HCT116 (cell line): ENCODE measurements at regions not wholly inside any gene's neighbourhood (a gene's known extent, or its start where the extent isn't known, plus 50 kb on each side); places are given as distances from the start of the nearest gene placed in this dataset.

Experiments
- ATAC-seq: fragments of 200-7000 bp; cut with Tn5 transposase; 2 replicates; pipeline ENCODE4 v1.9.1; 2020; ENCODE audit warnings: mild to moderate bottlenecking, moderate library complexity
- BruUV-seq: library from RNA; stranded (reverse); fragments of 400-500 nt; replicated peaks from 2 replicates; lab custom pipeline; 2021; lab: Mats Ljungman, UMichigan
- CTCF ChIA-PET: fragments of 300-600 bp; sonication (Branson Sonifier 250); formaldehyde crosslinking; loops from one replicate; lab custom pipeline; 2021; ENCODE audit warnings: antibody characterized with exemption; lab: Charles Lee
- POLR2A ChIA-PET: fragments of 300-600, 350-600 bp; sonication (Branson Sonifier 250); formaldehyde crosslinking; loops from one replicate; lab custom pipeline; 2021; ENCODE audit warnings: antibody characterized with exemption; lab: Charles Lee
- RAD21 ChIA-PET, 2 experiments: fragments of 300-600 bp; sonication (Branson Sonifier 250); formaldehyde crosslinking; loops; one replicate each; lab custom pipeline; 2023; ENCODE audit warnings: low total read pairs in 2 of 2; ENCODE audit not compliant: uncharacterized antibody in 2 of 2, unreplicated experiment in 2 of 2, low non-redundant PET in 1 of 2; lab: Charles Lee
- DNase-seq: peaks from one replicate; pipeline ENCODE4 v3.0.0-alpha.2; 2010; ENCODE audit warnings: low read depth, low spot score
- H2AFZ ChIP-seq: fragments of 200-600 bp; shearing (Covaris generic), sonication (generic); 2 replicates; pipeline ENCODE4 v1.6.1; 2017; ENCODE audit warnings: low read depth, mixed run types, mixed read lengths, antibody characterized with exemption, low read length; ENCODE audit not compliant: poor library complexity, severe bottlenecking
- H3K27ac ChIP-seq: 2 replicates; pipeline ENCODE4 v1.5.1; 2012; ENCODE audit warnings: low read depth, low read length
- H3K27me3 ChIP-seq: fragments of 200-600 bp; sonication (generic); 2 replicates; pipeline ENCODE4 v1.6.1; 2016; ENCODE audit warnings: mixed run types, low read length, mixed read lengths; ENCODE audit not compliant: insufficient read depth
- H3K36me3 ChIP-seq, 2 experiments: fragments of 200-500 bp in 1 of 2; fragments of 200-600 bp in 1 of 2; sonication (Bioruptor generic) in 1 of 2; sonication (generic) in 1 of 2; 2 replicates each; pipeline versions ENCODE4 v1.5.1 to v1.6.1; 2014 to 2016; ENCODE audit warnings: low read length in 2 of 2, inconsistent platforms in 1 of 2, mixed read lengths in 1 of 2, mixed run types in 1 of 2; ENCODE audit not compliant: insufficient read depth in 2 of 2, control insufficient read depth in 1 of 2
- H3K4me1 ChIP-seq, 2 experiments: fragments of 200-600 bp in 1 of 2; sonication (generic) in 1 of 2; 2 replicates each; pipeline versions ENCODE4 v1.5.1 to v1.6.1; 2012 to 2017; ENCODE audit warnings: low read length in 2 of 2, inconsistent platforms in 1 of 2, mild to moderate bottlenecking in 1 of 2, mixed read lengths in 1 of 2, mixed run types in 1 of 2, moderate library complexity in 1 of 2; ENCODE audit not compliant: insufficient read depth in 2 of 2, control insufficient read depth in 1 of 2
- H3K4me2 ChIP-seq: fragments of 200-600 bp; sonication (generic); 2 replicates; pipeline ENCODE4 v1.6.1; 2017; ENCODE audit warnings: mixed run types, low read length, mixed read lengths
- H3K4me3 ChIP-seq, 2 experiments: fragments of 200-600 bp in 1 of 2; sonication (generic) in 1 of 2; replicated peaks in 1 of 2; 2 replicates each; pipeline ENCODE4 v1.5.1; 2011 to 2016; ENCODE audit warnings: low read length in 2 of 2, control low read depth in 1 of 2, low read depth in 1 of 2, mild to moderate bottlenecking in 1 of 2, mixed read lengths in 1 of 2, mixed run types in 1 of 2
- H3K79me2 ChIP-seq: fragments of 200-600 bp; sonication (generic); 2 replicates; pipeline ENCODE4 v1.6.1; 2017; ENCODE audit warnings: mild to moderate bottlenecking, mixed run types, low read length, moderate library complexity, mixed read lengths; ENCODE audit not compliant: insufficient read depth
- H3K9ac ChIP-seq: fragments of 200-600 bp; sonication (generic); 2 replicates; pipeline ENCODE4 v1.6.1; 2016; ENCODE audit warnings: low read length, mixed read lengths
- H3K9me2 ChIP-seq: fragments of 200-600 bp; sonication (generic), shearing (Covaris generic); 2 replicates; pipeline ENCODE4 v1.6.1; 2017; ENCODE audit warnings: mixed run types, mild to moderate bottlenecking, moderate library complexity; ENCODE audit not compliant: insufficient read depth
- H3K9me3 ChIP-seq, 2 experiments: fragments of 200-500 bp in 1 of 2; fragments of 200-600 bp in 1 of 2; sonication (Bioruptor generic) in 1 of 2; sonication (generic) in 1 of 2; 2 replicates each; pipeline ENCODE4 v1.6.1; 2014 to 2017; ENCODE audit warnings: low read length in 2 of 2, mixed read lengths in 2 of 2, inconsistent platforms in 1 of 2, low read depth in 1 of 2, mild to moderate bottlenecking in 1 of 2, mixed run types in 1 of 2, moderate library complexity in 1 of 2; ENCODE audit not compliant: control insufficient read depth in 1 of 2, insufficient read depth in 1 of 2
- H4K20me1 ChIP-seq: fragments of 200-600 bp; sonication (generic), shearing (Covaris generic); 2 replicates; pipeline ENCODE4 v1.6.1; 2017; ENCODE audit warnings: mixed run types, mild to moderate bottlenecking, moderate library complexity; ENCODE audit not compliant: insufficient read depth
- ATF3 ChIP-seq: IDR thresholded peaks from 2 replicates; pipeline ENCODE4 v1.6.1; 2012
- CBX3 ChIP-seq: IDR thresholded peaks from 2 replicates; pipeline ENCODE4 v1.6.1; 2012; ENCODE audit warnings: low read depth
- CEBPB ChIP-seq: IDR thresholded peaks from 2 replicates; pipeline ENCODE4 v1.6.1; 2012; ENCODE audit warnings: low read depth
- EGR1 ChIP-seq: IDR thresholded peaks from 2 replicates; pipeline ENCODE4 v1.6.1; 2012; ENCODE audit warnings: low read depth
- ELF1 ChIP-seq: IDR thresholded peaks from 2 replicates; pipeline ENCODE4 v1.6.1; 2012; ENCODE audit warnings: low read depth, borderline replicate concordance
- EZH2 ChIP-seq: fragments of 200-600 bp; sonication (generic); IDR thresholded peaks from 2 replicates; pipeline ENCODE4 v1.6.1; 2017; ENCODE audit warnings: antibody characterized with exemption, mixed run types
- EZH2phosphoT487 ChIP-seq: fragments of 200-600 bp; IDR thresholded peaks from 2 replicates; pipeline ENCODE4 v1.6.1; 2018; ENCODE audit warnings: antibody characterized with exemption, borderline replicate concordance
- FOSL1 ChIP-seq: IDR thresholded peaks from 2 replicates; pipeline ENCODE4 v1.6.1; 2012; ENCODE audit warnings: low read depth
- JUND ChIP-seq: IDR thresholded peaks from 2 replicates; pipeline ENCODE4 v1.6.1; 2012
- POLR2A ChIP-seq: IDR thresholded peaks from 2 replicates; pipeline ENCODE4 v1.7.0; 2011; ENCODE audit warnings: borderline replicate concordance; ENCODE audit not compliant: insufficient read depth, insufficient read length; ENCODE audit errors: extremely low read depth
- POLR2AphosphoS5 ChIP-seq: IDR thresholded peaks from 2 replicates; pipeline ENCODE4 v1.6.1; 2011; ENCODE audit warnings: mild to moderate bottlenecking, low read depth, low read length, moderate library complexity
- RAD21 ChIP-seq: IDR thresholded peaks from 2 replicates; pipeline ENCODE4 v1.6.1; 2012; ENCODE audit warnings: low read depth, mild to moderate bottlenecking
- REST ChIP-seq: IDR thresholded peaks from 2 replicates; pipeline ENCODE4 v1.6.1; 2012; ENCODE audit warnings: low read depth
- SIN3A ChIP-seq: IDR thresholded peaks from 2 replicates; pipeline ENCODE4 v1.6.1; 2012; ENCODE audit warnings: low read depth
- SP1 ChIP-seq: IDR thresholded peaks from 2 replicates; pipeline ENCODE4 v1.6.1; 2012; ENCODE audit warnings: low read depth
- SRF ChIP-seq: IDR thresholded peaks from 2 replicates; pipeline ENCODE4 v1.6.1; 2012; ENCODE audit warnings: low read depth
- TCF7L2 ChIP-seq: IDR thresholded peaks from 2 replicates; pipeline ENCODE4 v1.7.0; 2011; ENCODE audit warnings: borderline replicate concordance, inconsistent platforms; ENCODE audit not compliant: insufficient read depth, insufficient read length; ENCODE audit errors: extremely low read depth
- ZBTB33 ChIP-seq: IDR thresholded peaks from 2 replicates; pipeline ENCODE4 v1.6.1; 2011; ENCODE audit warnings: mild to moderate bottlenecking, low read length, moderate library complexity; ENCODE audit not compliant: insufficient replicate concordance; ENCODE audit errors: extremely low read depth
- ZFX ChIP-seq: fragments of 450-650 bp; IDR thresholded peaks from 2 replicates; pipeline ENCODE4 v1.6.1; 2017
- ZNF274 ChIP-seq: fragments of 200-500 bp; sonication (Bioruptor generic); IDR thresholded peaks from 2 replicates; pipeline ENCODE4 v1.6.1; 2014; ENCODE audit warnings: mild to moderate bottlenecking, low read depth, low read length, inconsistent platforms
- intact Hi-C: fragments of 100-400 bp; cut with micrococcal nuclease; formaldehyde crosslinking; loops from 2 replicates; pipeline ENCODE4 v1.10.0; 2022

GRCh38 chr5:26737348-26738265 is 300.8 kb downstream of the CDH9 start:
- H3K4me1 ChIP-seq: no peaks in the 10 kb centered on the region
- no peak overlapping the region for H3K9ac ChIP-seq
- no peak overlapping the region for H3K4me2 ChIP-seq
- no peaks in the 10 kb centered on the region for H3K9me2 ChIP-seq
- no peaks in the 10 kb centered on the region for H3K27me3 ChIP-seq
- no TSS peak for BruUV-seq
- no peak overlapping the region for H2AFZ ChIP-seq
- H3K36me3 ChIP-seq: no peaks in the 10 kb centered on the region
- H3K79me2 ChIP-seq: no peaks in the 10 kb centered on the region
- DNase-seq: no peak
- H3K9me3 ChIP-seq: peaks cover 4 to 21% of the 10 kb centered on the region in 2 experiments; a peak in 3 of 4 replicates
- TF ChIP-seq ELF1: no peak
- no peak for TF ChIP-seq REST
- TF ChIP-seq SP1: no peak
- no peak for TF ChIP-seq EZH2
- no peak for TF ChIP-seq ATF3
- TF ChIP-seq EZH2phosphoT487: no peak
- TF ChIP-seq RAD21: no peak
- TF ChIP-seq ZNF274: no peak
- no peak for TF ChIP-seq CEBPB
- TF ChIP-seq POLR2AphosphoS5: no peak
- TF ChIP-seq SRF: no peak
- no peak for TF ChIP-seq TCF7L2
- TF ChIP-seq POLR2A: no peak
- no peak for TF ChIP-seq EGR1
- no peak for TF ChIP-seq ZFX
- no peak for TF ChIP-seq SIN3A
- no peak for TF ChIP-seq ZBTB33
- TF ChIP-seq FOSL1: no peak
- no peak for TF ChIP-seq JUND
- no peak for TF ChIP-seq CBX3
- H3K27ac ChIP-seq: no peak overlapping the region
- ChIA-PET CTCF (no interaction called here), POLR2A (no interaction called here), RAD21 (no interaction called here)
- H3K4me3 ChIP-seq: no peak overlapping the region
- H4K20me1 ChIP-seq: no peaks in the 10 kb centered on the region
- intact Hi-C loops: no loop called here
- ATAC-seq: no peak
